T-helper 2 cell treated with Interferon-gamma antibody and Interleukin-4, amounts not matched to agents 5 μg/mL and 100 μg/mL, for 36 hours (primary cell): ENCODE measurements at regions not wholly inside any gene's neighbourhood (a gene's known extent, or its start where the extent isn't known, plus 50 kb on each side); places are given as distances from the start of the nearest gene placed in this dataset.
"Not testable (repeated sequence)": the region's sequence is repeated elsewhere in the genome, so short reads cannot be mapped to it uniquely, and the experiment has no call there.

Experiments
- DNase-seq: peaks from one replicate; pipeline ENCODE4 v3.0.0; 2021; ENCODE audit warnings: low spot score
- H3K27ac Mint-ChIP-seq: one replicate; pipeline ENCODE4 v1.8.0; 2021; ENCODE audit warnings: mild to moderate bottlenecking, mixed read lengths
- H3K27me3 Mint-ChIP-seq: one replicate; pipeline ENCODE4 v1.8.0; 2021; ENCODE audit warnings: low read depth, mixed read lengths
- H3K36me3 Mint-ChIP-seq: one replicate; pipeline ENCODE4 v1.8.0; 2021; ENCODE audit warnings: low read depth, mixed read lengths
- H3K4me1 Mint-ChIP-seq: one replicate; pipeline ENCODE4 v1.8.0; 2021; ENCODE audit warnings: low read depth, mixed read lengths
- H3K4me3 Mint-ChIP-seq: one replicate; pipeline ENCODE4 v1.8.0; 2022; ENCODE audit warnings: mild to moderate bottlenecking, moderate library complexity, mixed read lengths
- H3K9me3 Mint-ChIP-seq: one replicate; pipeline ENCODE4 v1.8.0; 2021; ENCODE audit warnings: mixed read lengths

GRCh38 chr16:29355339-29356059, 51.0 kb downstream of the NPIPB11 start:
- H3K36me3 Mint-ChIP-seq, H3K27ac Mint-ChIP-seq, H3K27me3 Mint-ChIP-seq, H3K4me3 Mint-ChIP-seq, DNase-seq, H3K9me3 Mint-ChIP-seq, H3K4me1 Mint-ChIP-seq: not testable (repeated sequence)

GRCh38 chr16:29354449-29354848, 52.1 kb downstream of the NPIPB11 start:
- H3K27me3 Mint-ChIP-seq, DNase-seq, H3K27ac Mint-ChIP-seq, H3K36me3 Mint-ChIP-seq, H3K9me3 Mint-ChIP-seq, H3K4me1 Mint-ChIP-seq, H3K4me3 Mint-ChIP-seq: not testable (repeated sequence)

- not testable (repeated sequence) for H3K9me3 Mint-ChIP-seq, DNase-seq, H3K36me3 Mint-ChIP-seq, H3K27ac Mint-ChIP-seq, H3K27me3 Mint-ChIP-seq, H3K4me1 Mint-ChIP-seq, H3K4me3 Mint-ChIP-seq
Observed at GRCh38 chr16:29352617-29352999, 53.9 kb downstream of the NPIPB11 start.

GRCh38 chr16:29351970-29352616, 54.4 kb downstream of the NPIPB11 start:
- H3K9me3 Mint-ChIP-seq, DNase-seq, H3K4me1 Mint-ChIP-seq, H3K36me3 Mint-ChIP-seq, H3K4me3 Mint-ChIP-seq, H3K27me3 Mint-ChIP-seq, H3K27ac Mint-ChIP-seq: not testable (repeated sequence)

GRCh38 chr16:29351271-29351969, 55.1 kb downstream of the NPIPB11 start:
- not testable (repeated sequence) for H3K9me3 Mint-ChIP-seq, H3K27me3 Mint-ChIP-seq, DNase-seq, H3K4me3 Mint-ChIP-seq, H3K27ac Mint-ChIP-seq, H3K36me3 Mint-ChIP-seq, H3K4me1 Mint-ChIP-seq

GRCh38 chr16:29349966-29350365, 56.5 kb downstream of the NPIPB11 start:
- not testable (repeated sequence) for H3K27me3 Mint-ChIP-seq, DNase-seq, H3K4me1 Mint-ChIP-seq, H3K9me3 Mint-ChIP-seq, H3K4me3 Mint-ChIP-seq, H3K27ac Mint-ChIP-seq, H3K36me3 Mint-ChIP-seq

- not testable (repeated sequence) for DNase-seq, H3K27ac Mint-ChIP-seq, H3K27me3 Mint-ChIP-seq, H3K4me3 Mint-ChIP-seq, H3K9me3 Mint-ChIP-seq, H3K36me3 Mint-ChIP-seq, H3K4me1 Mint-ChIP-seq
Observed at GRCh38 chr16:29348748-29349147, 57.8 kb downstream of the NPIPB11 start.

GRCh38 chr16:29348123-29348690, 58.3 kb downstream of the NPIPB11 start:
- not testable (repeated sequence) for H3K27ac Mint-ChIP-seq, H3K4me1 Mint-ChIP-seq, H3K4me3 Mint-ChIP-seq, H3K9me3 Mint-ChIP-seq, DNase-seq, H3K27me3 Mint-ChIP-seq, H3K36me3 Mint-ChIP-seq

- not testable (repeated sequence) for H3K27me3 Mint-ChIP-seq, H3K4me1 Mint-ChIP-seq
Observed at GRCh38 chr16:29346796-29347580, 59.5 kb downstream of the NPIPB11 start.

GRCh38 chr16:29346203-29346602, 60.3 kb downstream of the NPIPB11 start:
- not testable (repeated sequence) for H3K27me3 Mint-ChIP-seq, H3K9me3 Mint-ChIP-seq, H3K36me3 Mint-ChIP-seq, H3K4me3 Mint-ChIP-seq, H3K4me1 Mint-ChIP-seq, H3K27ac Mint-ChIP-seq, DNase-seq

More at GRCh38 chr16:29346796-29347580, 59.5 kb downstream of the NPIPB11 start:
- not testable (repeated sequence) for H3K4me3 Mint-ChIP-seq, H3K36me3 Mint-ChIP-seq, DNase-seq, H3K9me3 Mint-ChIP-seq, H3K27ac Mint-ChIP-seq

GRCh38 chr16:29342937-29343336, 63.6 kb downstream of the NPIPB11 start:
- not testable (repeated sequence) for H3K4me3 Mint-ChIP-seq, H3K4me1 Mint-ChIP-seq, H3K9me3 Mint-ChIP-seq, H3K27ac Mint-ChIP-seq, H3K27me3 Mint-ChIP-seq, DNase-seq, H3K36me3 Mint-ChIP-seq

- H3K9me3 Mint-ChIP-seq, H3K4me3 Mint-ChIP-seq, H3K27me3 Mint-ChIP-seq: not testable (repeated sequence)
Observed at GRCh38 chr16:29340779-29341438, 65.6 kb downstream of the NPIPB11 start.

GRCh38 chr16:29340235-29340634, 66.3 kb downstream of the NPIPB11 start:
- H3K9me3 Mint-ChIP-seq, DNase-seq, H3K4me3 Mint-ChIP-seq, H3K4me1 Mint-ChIP-seq, H3K36me3 Mint-ChIP-seq, H3K27ac Mint-ChIP-seq, H3K27me3 Mint-ChIP-seq: not testable (repeated sequence)

More at GRCh38 chr16:29340779-29341438, 65.6 kb downstream of the NPIPB11 start:
- H3K4me1 Mint-ChIP-seq, DNase-seq, H3K36me3 Mint-ChIP-seq, H3K27ac Mint-ChIP-seq: not testable (repeated sequence)
